Esophagus mucosa (tissue), 1 donor: ENCODE measurements at regions not wholly inside any gene's neighbourhood (a gene's known extent, or its start where the extent isn't known, plus 50 kb on each side); places are given as distances from the start of the nearest gene placed in this dataset.
"Not testable (repeated sequence)": the region's sequence is repeated elsewhere in the genome, so short reads cannot be mapped to it uniquely, and the experiment has no call there.

ENCODE experiments used
- ATAC-seq: fragments of 200-7000 bp; cut with Tn5 transposase; one replicate; pipeline ENCODE4 v1.9.1; 2020
- donor health status: DM: yes; HTN: yes; CAD: no.

DNA sequence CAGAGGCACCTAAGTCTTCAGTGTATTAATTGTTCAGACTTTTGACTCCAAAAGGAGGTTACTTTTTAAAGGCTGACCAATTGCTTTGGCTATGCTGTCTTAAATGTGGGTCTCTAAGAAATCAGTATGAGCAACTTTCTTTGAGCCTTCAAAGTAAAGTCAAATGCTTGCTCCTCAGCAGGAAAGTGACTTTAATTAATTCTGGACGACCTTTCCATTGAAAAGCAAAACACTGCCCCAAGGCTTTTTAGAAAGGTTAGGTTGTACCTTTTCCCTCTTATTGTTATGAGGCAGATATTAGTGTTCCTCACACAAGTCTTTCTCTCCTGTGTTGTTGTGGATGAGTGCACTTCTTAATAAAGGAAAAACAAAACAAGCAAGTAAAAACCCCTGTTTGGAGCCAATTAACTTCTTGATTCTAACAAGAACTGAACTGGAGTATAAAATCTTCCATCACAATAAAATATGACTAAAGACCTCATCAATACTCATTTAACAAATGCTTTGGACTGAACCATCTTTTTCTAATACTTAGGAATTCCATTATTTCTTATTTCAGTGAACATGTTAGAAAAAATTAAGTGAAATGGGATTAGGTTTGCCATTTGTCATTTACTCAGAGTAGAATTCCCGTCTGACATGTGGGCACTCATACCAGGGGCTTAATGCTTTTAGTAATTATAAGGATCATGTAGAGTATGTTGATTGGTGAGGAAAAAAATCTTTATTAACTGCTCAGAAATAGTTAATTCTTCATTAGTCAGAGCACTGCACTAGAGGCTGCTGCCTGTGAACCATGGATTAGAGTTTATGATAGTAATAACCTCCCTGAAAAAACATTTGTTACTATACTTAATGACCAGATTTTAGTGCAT is 159.1 kb upstream of the ZNF608 start:
- ATAC-seq, result no peak

DNA sequence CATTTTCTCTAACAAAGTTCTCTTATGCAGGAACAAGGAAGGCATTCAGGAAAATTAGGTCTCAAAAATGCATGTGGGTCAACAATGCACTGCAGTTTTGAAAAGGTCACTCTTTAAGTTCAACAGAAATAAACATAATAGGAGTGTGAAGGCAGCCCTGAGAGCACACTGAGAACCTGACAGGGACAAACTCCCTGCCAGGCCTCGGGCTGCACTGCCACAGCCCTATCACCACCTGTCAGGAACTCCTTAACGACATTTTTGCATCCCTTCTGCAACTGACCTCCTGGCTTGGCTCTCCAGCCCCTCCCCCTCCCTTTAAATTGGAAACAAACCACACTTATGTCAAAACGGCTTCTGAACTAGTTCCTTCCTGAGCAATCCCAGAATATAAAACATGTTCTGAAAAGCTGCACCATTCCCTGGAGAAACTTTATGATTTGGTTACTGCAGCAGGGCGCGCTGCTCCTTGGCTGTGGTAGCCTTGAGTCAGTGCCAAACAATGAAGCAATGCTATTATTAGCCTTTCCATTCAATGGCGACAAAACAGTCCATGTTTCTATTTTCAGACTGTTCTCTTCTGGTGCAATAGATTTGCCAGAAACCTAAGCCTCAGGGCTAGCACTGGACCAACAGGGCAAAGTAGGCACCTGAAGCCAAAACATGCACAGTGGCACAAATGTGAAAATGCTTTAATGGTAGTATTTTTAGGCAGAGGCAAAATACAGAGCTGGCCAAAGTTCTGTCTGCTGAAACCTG is 160.1 kb upstream of the ZNF608 start:
- peak; percentile 47 for ATAC-seq

DNA sequence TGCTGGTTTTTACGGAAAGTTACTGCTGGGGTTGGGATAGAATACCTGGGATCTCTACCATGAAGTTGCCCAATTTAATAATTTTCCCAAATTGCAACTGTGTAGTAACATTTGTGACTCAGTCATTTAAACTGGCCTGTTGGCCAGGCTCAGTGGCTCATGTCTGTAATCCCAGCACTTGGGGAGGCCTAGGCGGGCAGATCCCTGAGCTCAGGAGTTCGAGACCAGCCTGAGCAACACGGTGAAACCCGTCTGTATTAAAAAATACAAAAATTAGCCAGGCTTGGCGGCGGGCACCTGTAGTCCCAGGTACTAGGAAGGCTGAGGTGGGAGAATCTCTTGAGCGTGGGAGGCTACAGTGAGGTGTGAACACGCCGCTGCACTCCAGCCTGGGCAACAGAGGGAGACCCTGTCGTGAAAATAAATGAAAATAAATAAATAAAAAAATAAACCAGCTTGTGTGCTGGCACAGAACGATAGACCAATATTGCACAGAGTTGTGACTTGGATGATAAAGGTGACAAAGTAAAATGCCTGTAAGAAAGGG is 160.7 kb upstream of the ZNF608 start:
- ATAC-seq, result no peak

DNA sequence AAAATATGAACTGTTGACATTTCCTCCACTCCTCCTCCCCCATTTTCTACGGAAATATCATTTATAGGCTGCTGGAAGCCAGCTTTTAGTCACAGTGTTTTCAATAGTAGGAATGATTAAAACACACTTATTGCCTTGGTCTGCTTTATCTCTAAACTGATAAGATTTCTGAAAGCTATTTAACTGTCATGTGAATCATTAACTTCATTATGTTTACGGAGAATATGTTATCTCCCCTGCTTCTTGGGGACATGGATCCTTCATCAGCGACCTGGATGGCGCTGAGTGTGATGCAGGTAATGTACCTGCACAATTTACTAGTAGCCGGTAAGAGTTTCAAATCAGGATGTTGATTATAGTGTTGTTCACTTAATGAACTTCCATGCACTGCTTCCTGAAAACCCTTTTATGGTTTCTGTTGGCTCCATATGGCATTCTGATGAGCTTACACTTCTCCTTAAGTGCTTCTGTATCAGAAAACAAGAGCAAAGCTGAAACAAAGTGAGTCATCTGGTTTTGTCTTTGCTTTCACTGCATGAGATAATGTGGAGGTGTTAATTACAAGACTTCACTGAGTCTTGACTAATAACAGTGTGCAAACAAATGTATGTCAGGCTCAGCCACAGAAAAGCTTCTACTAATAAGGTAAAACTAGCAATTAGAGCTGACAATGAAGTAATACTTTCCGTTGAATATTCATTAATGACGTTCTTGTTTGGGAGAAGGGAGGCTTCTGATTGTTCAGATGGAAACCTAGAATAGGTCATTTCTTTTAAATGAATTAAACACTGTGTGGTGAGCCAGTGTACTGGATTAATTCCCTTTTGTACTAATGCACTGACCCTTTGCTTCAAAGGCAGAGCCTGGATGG is 162.4 kb upstream of the ZNF608 start:
- ATAC-seq, result peak; percentile 78

DNA sequence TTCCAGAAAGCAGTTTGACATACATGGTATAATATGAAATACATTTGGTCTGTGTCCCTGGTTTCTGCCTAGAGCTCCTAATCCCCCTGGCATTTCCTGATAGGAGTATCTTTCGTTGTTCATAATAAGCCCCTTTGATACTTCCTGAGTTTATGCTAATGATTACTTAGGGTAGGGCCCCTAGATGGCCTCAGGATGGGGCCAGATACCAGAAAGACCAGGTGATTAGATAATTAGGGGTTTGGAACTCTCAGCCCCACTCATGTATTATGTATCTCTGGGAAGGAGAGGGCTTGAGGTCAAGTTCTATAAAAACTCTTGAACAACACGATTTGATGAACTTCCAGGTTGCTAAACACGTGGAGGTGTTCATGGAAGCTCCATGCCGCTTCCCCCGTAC is 163.3 kb upstream of the ZNF608 start:
- no peak for ATAC-seq

DNA sequence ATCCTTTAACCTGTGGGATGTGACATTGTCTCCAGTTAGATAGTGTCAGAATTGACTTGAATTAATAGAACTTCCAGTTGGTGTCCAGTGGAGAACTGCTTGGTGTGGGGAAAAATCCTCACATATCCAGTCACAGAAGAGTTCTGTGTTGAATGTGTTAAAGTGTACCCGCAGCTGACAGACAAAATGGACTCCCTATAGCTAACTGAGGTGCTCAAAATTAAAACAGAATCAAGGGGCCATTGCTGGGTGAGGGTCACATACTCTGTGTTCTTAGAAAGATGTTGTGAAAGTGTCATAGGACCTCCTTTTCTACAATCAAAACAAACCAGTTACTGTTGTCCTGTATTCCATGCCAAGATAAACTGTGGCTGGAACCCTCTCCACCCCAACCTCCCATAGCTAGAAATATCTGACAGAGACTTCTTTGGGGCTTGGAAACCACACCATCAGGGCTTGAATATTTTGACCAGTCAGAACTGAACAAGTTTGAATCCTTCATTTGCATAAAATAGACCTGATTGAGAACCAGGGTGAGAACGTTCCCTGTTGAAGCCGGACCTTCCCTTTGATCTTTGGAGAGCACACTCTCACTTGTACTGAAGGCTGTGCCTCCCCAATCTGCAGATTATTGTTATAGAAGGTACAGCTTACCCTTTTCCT is 164.0 kb upstream of the ZNF608 start:
- no peak for ATAC-seq

DNA sequence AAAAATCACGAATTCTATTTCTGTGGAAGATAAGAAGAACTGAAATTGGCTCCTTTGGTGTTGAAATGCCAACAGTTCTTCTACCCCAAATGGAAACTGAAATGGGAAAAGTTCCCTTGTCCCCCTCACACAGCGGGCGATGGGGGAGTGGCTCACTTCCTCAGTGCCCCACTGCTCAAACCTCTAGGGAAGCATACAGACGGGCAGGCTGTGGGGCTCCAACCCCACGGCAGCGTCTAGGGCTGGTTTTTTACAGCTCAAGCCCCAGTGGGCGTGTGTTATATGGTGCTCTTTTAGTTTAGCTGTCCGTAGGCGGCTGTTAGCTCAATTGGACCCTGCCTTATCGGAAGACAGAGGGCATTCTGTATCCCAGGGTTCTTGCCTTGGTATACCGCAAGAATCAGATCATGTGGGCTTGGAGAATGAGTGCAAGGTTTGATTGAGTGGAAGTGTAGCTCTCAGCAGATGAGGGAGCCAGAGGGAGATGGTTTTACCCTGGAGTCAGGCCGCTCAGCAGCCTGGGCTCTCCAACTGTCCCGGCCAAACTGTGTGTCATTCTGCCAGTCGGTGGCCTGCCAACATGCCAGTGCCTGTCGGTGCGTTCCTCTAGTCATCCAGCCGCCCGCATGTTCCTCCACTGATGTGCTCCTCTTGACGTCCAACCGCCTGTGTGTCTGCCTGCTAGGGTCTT is 166.3 kb upstream of the ZNF608 start:
- ATAC-seq, result no peak

DNA sequence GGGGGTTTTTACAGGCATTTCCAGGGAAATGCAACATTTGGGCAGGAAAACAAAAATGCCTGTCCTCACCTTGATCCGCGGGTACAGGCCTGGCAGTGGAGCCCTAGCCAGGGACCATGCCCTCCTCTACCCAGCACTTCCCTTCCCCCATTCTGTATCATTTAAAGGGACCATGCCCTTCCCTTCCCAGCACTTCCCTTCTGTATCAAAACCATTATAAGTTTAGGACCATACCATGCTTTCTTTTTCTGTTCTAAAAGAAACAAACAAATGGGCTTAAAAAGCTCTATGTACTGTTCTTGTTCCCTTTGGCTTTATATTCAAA is 166.9 kb upstream of the ZNF608 start:
- no peak for ATAC-seq

DNA sequence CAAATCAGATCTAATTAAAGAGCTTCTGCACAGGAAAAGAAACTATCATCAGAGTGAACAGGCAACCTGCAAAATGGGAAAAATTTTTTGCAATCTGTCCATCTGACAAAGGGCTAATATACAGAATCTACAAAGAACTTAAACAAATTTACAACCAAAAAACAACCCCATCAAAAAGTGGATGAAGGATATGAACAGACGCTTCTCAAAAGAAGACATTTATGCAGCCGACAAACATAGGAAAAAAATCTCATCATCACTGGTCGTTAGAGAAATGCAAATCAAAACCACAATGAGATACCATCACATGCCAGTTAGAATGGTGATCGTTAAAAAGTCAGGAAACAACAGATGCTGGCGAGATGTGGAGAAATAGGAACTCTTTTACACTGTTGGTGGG is 169.9 kb upstream of the ZNF608 start:
- not testable (repeated sequence) for ATAC-seq

DNA sequence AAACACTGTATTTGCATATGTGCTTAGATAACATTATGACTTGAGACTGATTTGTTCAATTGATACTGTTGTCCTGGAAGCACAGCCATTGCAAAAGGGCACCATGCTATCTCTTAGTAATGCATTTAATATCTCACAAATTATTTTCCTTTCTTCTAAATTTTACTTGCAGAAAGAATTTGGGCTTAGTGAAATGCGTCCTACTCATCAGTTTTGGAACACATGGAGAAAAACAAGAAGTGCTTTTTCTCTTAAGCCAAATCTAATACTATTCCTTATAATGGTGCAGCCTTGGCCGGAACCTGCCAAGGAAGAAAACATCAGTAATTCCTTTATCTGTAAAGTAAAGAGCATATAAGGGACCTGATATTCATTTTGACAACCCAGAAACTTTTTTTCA is 172.2 kb upstream of the ZNF608 start:
- no peak for ATAC-seq

DNA sequence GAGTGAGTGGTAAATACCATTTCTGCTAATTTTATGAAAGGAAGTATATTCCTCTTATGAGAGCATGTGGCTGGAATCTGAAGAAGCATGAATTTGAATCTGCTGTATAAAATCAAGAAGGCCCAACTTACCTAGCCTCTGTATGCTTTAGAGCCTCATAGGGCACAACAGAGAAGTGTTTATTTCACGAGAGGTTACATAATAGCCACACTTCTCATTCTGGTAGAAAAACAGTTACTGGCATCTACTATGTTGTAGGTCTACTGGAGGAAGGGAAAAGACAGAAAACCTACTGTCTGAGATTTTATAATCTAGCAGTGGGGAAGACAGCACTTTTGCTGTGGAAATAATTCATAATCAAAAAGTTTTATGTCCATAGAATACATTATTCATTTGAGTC is 172.6 kb upstream of the ZNF608 start:
- ATAC-seq, result no peak

DNA sequence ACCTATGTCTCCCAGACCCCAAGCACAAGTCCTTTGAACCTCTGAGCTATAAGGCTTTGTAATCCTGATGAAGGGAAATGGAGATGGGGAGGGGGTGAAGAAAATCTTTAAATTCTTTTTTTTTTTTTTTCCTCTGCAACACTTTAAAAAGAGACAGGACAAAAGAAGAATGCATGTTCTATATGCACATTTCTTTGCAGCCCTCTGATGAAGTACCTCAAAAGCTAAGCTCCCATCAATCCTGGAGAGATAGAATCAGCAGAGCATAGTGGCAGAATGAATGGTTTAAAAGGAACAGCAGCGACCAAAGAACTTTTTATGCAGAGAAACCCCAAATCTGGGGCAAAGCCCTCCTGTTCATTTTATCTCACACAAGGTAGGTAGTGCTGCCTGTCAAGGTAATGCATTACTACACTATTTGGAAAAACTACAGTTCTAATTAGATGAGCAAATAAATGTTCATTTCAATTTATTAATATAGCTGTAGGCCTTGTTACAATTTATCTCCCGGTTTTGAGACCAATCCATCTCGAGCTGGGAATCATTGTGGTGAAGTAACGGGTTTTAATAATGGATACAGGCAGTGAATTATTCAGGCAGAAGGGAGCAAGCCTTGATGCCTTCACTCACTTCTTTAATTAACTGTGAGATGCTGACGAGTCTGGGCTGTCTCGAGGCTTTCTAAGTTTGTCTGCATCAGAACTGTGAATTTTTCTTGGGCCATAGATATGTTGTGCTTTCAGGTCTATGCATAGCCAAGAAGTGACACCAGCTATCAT is 173.5 kb upstream of the ZNF608 start:
- ATAC-seq, result no peak

DNA sequence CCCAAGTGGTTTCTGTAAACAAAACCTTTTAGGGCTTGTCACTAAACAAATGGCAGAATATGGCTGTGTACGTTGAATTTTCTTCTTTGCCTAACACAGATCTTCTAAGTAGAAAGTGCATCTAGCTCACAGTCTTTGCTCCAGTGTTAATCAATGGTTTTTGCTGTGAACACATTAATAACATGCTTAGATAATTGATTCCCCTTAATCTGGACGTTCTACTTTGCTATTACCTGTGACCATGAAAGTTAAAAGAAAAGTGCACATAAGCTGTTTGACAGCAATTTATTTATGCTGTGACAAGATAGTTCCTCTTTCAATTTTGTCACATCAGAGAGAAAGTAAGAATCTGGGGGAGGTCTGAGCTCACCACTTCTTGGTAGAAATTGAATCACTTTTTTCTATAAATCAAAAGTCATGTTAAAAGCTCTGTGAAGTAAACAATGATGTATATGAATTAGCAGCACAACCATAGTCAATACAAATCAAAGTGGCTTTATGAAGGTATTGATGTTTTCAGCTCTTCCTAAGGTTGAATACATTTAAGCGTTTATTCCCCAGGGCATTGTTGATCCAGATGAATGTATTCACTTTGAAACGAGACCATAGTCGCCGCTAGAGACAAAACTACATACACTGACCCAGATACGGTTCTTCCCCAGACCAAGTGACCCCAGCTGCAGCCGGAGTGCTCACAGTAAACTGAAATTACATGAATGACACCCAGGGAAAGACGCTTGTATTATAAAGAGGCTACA is 174.6 kb upstream of the ZNF608 start:
- no peak for ATAC-seq

DNA sequence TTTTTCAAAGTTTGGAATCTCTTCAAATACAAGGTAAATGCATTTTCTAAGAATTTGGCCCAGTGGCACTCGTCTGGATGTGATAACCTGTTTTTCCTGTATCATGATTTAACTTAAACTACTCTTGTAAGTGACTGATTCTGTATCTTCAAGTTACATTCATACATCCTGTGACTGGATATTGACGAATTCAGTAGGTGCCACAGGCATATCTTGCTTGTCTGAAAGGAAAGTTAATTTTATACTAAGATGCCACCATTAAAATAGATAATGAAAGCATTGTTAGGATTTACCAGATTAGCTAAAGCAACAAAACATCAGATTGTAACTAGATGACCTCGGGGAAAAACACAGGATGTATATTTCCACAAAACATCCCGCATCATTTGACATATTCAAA is 175.3 kb upstream of the ZNF608 start:
- ATAC-seq, result no peak

DNA sequence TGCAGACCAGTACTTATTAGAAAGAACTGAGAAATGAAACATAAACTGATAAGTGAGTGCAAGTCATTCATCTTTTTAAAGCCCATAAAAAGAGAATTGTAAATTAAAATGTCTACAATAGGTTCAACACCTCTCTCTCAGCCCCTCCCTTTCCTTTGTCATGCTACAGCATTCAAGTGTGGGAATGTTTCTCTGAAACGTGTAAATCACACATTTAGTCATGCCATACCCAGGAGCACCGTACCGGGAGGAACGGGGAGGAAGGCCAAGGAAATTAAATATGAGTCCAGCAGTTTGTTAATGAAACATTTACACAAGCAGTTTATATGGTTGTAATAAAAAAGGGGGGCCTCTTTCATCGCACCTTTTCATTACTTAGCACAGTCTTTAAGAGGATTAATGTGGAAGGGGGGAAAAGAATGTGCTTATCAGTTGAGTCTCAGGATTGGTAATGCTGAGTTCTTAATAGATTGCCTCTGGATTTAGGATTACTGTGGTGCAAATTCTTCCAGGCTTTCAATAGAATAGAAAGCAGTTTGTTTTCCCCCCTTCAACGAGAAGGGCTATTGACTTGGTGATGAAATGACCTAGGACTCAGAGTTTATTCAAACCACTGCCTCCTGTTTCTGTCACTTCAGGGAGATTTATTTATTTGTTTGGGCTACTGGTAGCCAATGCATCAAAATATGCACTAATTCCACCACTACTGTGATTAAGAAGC is 176.0 kb upstream of the ZNF608 start:
- no peak for ATAC-seq

DNA sequence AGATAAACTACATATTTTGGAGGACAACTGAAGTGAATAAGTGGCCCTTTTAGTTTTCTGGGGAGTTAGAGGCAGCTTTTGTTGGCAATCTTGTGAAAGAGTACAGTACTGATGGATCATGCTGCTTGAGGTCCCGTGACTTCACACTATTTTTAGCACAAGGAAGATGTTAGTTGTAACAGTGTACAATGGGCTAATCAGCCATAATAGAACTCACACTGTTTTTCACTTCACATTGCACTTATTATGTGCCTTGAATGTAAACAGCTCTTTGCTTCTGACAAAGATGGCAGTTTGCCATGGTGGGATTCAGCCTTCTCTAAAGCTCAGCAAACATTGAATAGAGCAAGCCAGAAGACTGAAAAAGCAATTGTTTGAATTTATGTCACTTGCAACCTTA is 176.7 kb upstream of the ZNF608 start:
- peak; percentile 28 for ATAC-seq

DNA sequence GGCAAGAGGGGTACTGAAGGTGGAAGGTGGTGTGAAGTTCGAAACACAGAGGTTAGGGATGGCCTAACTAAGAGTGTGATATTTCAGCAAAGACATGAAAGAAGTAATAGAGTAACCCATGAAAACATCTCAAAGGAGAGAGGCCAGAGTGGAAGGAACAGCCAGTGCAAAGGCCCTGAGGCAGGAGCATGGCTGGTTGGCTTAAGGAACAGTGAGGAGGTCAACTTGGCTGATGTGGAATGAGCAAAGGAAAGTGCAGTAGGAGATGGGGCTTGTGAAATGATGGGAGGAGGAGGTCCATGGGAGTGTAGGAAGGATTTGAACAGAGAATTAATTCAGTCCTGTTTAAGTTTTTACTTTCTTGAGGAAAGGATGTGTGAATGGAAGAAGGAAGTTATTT is 178.3 kb upstream of the ZNF608 start:
- ATAC-seq, result no peak

DNA sequence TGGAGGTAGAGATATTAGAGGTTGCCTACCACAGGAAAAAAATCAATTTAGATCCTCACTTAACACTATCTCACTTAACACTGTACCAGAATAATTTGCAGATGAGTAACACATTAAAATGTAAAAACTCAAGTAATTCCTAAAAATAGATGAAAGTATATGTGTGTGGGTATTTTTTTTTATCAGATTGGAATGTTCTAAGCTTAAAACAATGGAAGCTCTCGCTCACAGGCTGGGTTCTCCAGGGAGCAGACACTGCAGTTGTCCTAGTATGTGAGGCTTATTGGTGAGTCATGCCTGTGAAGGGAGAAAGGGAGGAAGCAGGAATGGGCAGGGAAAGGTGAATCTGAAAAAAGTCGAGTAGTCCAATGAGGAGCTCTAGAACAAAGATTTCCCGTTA is 181.3 kb upstream of the ZNF608 start:
- peak; percentile 25 for ATAC-seq

DNA sequence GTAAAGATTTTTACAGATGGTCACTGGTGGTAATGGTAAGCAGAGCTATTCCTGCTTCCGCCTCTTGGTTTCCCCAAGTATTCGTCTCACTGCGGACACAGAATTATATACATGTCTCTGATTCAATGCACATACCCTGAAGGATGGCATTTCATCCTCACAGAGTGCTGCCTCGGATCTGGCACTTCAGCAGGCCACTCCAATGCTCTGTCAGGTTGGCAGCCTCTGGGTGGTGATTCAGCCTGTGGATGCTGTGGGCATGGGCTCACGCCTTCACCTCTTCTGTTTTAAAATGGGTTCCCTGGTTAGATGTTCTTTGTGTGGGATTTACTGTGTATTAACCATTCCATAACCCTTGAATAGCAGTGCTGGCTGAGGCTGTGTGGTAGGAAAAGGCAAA is 182.6 kb upstream of the ZNF608 start:
- no peak for ATAC-seq
